CD14-positive monocyte (primary cell): ENCODE measurements at regions not wholly inside any gene's neighbourhood (a gene's known extent, or its start where the extent isn't known, plus 50 kb on each side); places are given as distances from the start of the nearest gene placed in this dataset. TPM values are rescaled to one million over a fixed set of nuclear protein-coding genes. Genes with fewer than 3 reads are reported as not detected.

ENCODE experiments used
- DNase-seq, 3 donors: peaks; one replicate each; pipeline ENCODE4 v3.0.0-alpha.2; 2011 to 2022
- H2AFZ ChIP-seq: 2 replicates; pipeline ENCODE4 v1.6.0; 2012; ENCODE audit warnings: mild to moderate bottlenecking, low read depth, low read length, inconsistent platforms; ENCODE audit not compliant: insufficient read depth, poor library complexity, severe bottlenecking
- H3K27ac ChIP-seq, 2 donors: 1 replicate in 1 of 2; 2 replicates in 1 of 2; pipeline ENCODE4 v1.5.1; 2012 to 2013; ENCODE audit warnings: low read length in 2 of 2, control low read depth in 1 of 2, inconsistent platforms in 1 of 2, low read depth in 1 of 2, mild to moderate bottlenecking in 1 of 2
- H3K27me3 ChIP-seq, 2 donors: one replicate each; pipeline versions ENCODE4 v1.6.0 to v1.6.1; 2011 to 2013; ENCODE audit warnings: low read length in 2 of 2; ENCODE audit not compliant: control insufficient read depth in 2 of 2, insufficient read depth in 2 of 2
- H3K36me3 ChIP-seq, 2 donors: replicated peaks in 1 of 2; 1 replicate in 1 of 2; 2 replicates in 1 of 2; pipeline versions ENCODE4 v1.5.1 to v1.6.1; 2012 to 2013; ENCODE audit warnings: low read length in 2 of 2, control low read depth in 1 of 2, inconsistent platforms in 1 of 2, mild to moderate bottlenecking in 1 of 2; ENCODE audit not compliant: insufficient read depth in 2 of 2, control insufficient read depth in 1 of 2
- H3K4me1 ChIP-seq, 2 donors: 1 replicate in 1 of 2; 2 replicates in 1 of 2; pipeline versions ENCODE4 v1.5.1 to v1.6.1; 2012 to 2013; ENCODE audit warnings: low read length in 2 of 2, control low read depth in 1 of 2, inconsistent platforms in 1 of 2, mild to moderate bottlenecking in 1 of 2, moderate library complexity in 1 of 2; ENCODE audit not compliant: insufficient read depth in 2 of 2, control insufficient read depth in 1 of 2
- H3K4me2 ChIP-seq: replicated peaks from 2 replicates; pipeline ENCODE3; 2012; ENCODE audit warnings: low read length, moderate library complexity, mild to moderate bottlenecking; ENCODE audit not compliant: poor library complexity, severe bottlenecking; ENCODE audit errors: extremely low read depth
- H3K4me3 ChIP-seq, 3 experiments: fragments of 200-600 bp in 1 of 3; sonication (generic) in 1 of 3; replicated peaks in 1 of 3; 1 replicate in 2 of 3; 2 replicates in 1 of 3; pipeline ENCODE4 v1.5.1; 2011 to 2013; ENCODE audit warnings: low read length in 3 of 3, mild to moderate bottlenecking in 3 of 3, control low read depth in 2 of 3, low read depth in 2 of 3, inconsistent platforms in 1 of 3, moderate library complexity in 1 of 3
- H3K79me2 ChIP-seq: 2 replicates; pipeline ENCODE4 v1.6.0; 2012; ENCODE audit warnings: mild to moderate bottlenecking, control low read depth, inconsistent platforms, low read length, moderate library complexity; ENCODE audit not compliant: insufficient read depth
- H3K9ac ChIP-seq: 2 replicates; pipeline ENCODE4 v1.6.0; 2017; ENCODE audit warnings: low read length, mild to moderate bottlenecking; ENCODE audit not compliant: insufficient read depth, poor library complexity, severe bottlenecking
- H3K9me3 ChIP-seq, 2 donors: replicated peaks in 1 of 2; 1 replicate in 1 of 2; 2 replicates in 1 of 2; pipeline versions ENCODE4 v1.5.1 to v1.6.1; 2012 to 2013; ENCODE audit warnings: low read length in 2 of 2, control low read depth in 1 of 2; ENCODE audit not compliant: control insufficient read depth in 1 of 2, insufficient read depth in 1 of 2
- H4K20me1 ChIP-seq: 2 replicates; pipeline ENCODE4 v1.6.0; 2012; ENCODE audit warnings: mild to moderate bottlenecking, low read length, control low read depth, moderate library complexity; ENCODE audit not compliant: insufficient read depth
- H3K27ac Mint-ChIP-seq, 7 donors: one replicate each; pipeline ENCODE4 v1.8.0; 2020; ENCODE audit warnings: mild to moderate bottlenecking in 7 of 7, mixed read lengths in 7 of 7, moderate library complexity in 6 of 7, inconsistent platforms in 2 of 7
- H3K27me3 Mint-ChIP-seq, 3 donors: one replicate each; pipeline ENCODE4 v1.8.0; 2021 to 2022; ENCODE audit warnings: low read depth in 3 of 3, mild to moderate bottlenecking in 3 of 3, mixed read lengths in 3 of 3, moderate library complexity in 3 of 3, inconsistent platforms in 1 of 3
- H3K36me3 Mint-ChIP-seq, 2 donors: one replicate each; pipeline ENCODE4 v1.8.0; 2020; ENCODE audit warnings: mixed read lengths in 2 of 2, inconsistent platforms in 1 of 2, mild to moderate bottlenecking in 1 of 2
- H3K4me1 Mint-ChIP-seq: one replicate; pipeline ENCODE4 v1.8.0; 2020; ENCODE audit warnings: mild to moderate bottlenecking, mixed read lengths
- H3K4me3 Mint-ChIP-seq, 2 donors: one replicate each; pipeline ENCODE4 v1.8.0; 2020; ENCODE audit warnings: mild to moderate bottlenecking in 2 of 2, mixed read lengths in 2 of 2, moderate library complexity in 1 of 2
- H3K9me3 Mint-ChIP-seq, 7 donors: one replicate each; pipeline ENCODE4 v1.8.0; 2020 to 2022; ENCODE audit warnings: mixed read lengths in 7 of 7, mild to moderate bottlenecking in 6 of 7, moderate library complexity in 6 of 7, inconsistent platforms in 2 of 7
- CTCF ChIP-seq: fragments of 200-600 bp; IDR thresholded peaks from one replicate; pipeline ENCODE4 v1.8.0; 2022; ENCODE audit warnings: antibody characterized with exemption, mild to moderate bottlenecking
- WGBS: methylation state at CpG from one replicate; pipeline ENCODE4 v1.1.5; 2013; ENCODE audit warnings: missing lambda C conversion rate; ENCODE audit not compliant: insufficient coverage; 5-methylcytosine and 5-hydroxymethylcytosine counted together
- intact Hi-C, 2 donors: fragments of 100-400 bp; cut with micrococcal nuclease; formaldehyde crosslinking; loops; one replicate each; pipeline versions ENCODE4 v1.15.0 to v1.15.1; 2023
- small RNA-seq: library from RNA; depleted of rRNA; stranded (forward); fragments of <200 nt; gene quantifications from one replicate; pipeline ENCODE3, GENCODE V24; 2012; ENCODE audit warnings: low read depth; ENCODE audit not compliant: insufficient read length

- no peaks in the 10 kb centered on the region for H3K36me3 Mint-ChIP-seq
- peak in 1 of 3 donors; percentile 4 for DNase-seq
- Histone ChIP-seq H3K79me2 (no peaks in the 10 kb centered on the region), H3K27ac (no peak overlapping the region), H3K9ac (no peak overlapping the region), H3K4me2 (no peak overlapping the region), H3K4me1 (peaks cover 6 to 7% of the 10 kb centered on the region in 2 donors), H3K36me3 (no peaks in the 10 kb centered on the region), H2AFZ (no peak overlapping the region), H4K20me1 (no peaks in the 10 kb centered on the region), H3K27me3 (no peaks in the 10 kb centered on the region), H3K9me3 (no peaks in the 10 kb centered on the region), H3K4me3 (no peak overlapping the region)
- TF ChIP-seq CTCF, result no peak
- peaks cover 0 to 3% (median 1%) of the 10 kb centered on the region in 3 donors for H3K27me3 Mint-ChIP-seq
- no CpG with 5 or more reads among the region's 4 CpGs for WGBS
- intact Hi-C loops, result loop anchor here in 1 of 2 donors (5.0 kb wide), 1 partner anchor 58 kb away; the partner anchor contains the start of gene PAPOLG
- no peak overlapping the region for H3K27ac Mint-ChIP-seq
- H3K9me3 Mint-ChIP-seq, result no peaks in the 10 kb centered on the region
- peaks cover 6% of the 10 kb centered on the region for H3K4me1 Mint-ChIP-seq
- no peak overlapping the region for H3K4me3 Mint-ChIP-seq
These were observed 56.5 kb upstream of the PAPOLG start for GRCh38 chr2:60699617-60700016.

- no peak overlapping the region for H3K4me3 Mint-ChIP-seq
- intact Hi-C loops, result loop anchor here in 1 of 2 donors (2.0 kb wide), 1 partner anchor 293 kb away; no protein-coding TSS in a partner anchor
- Histone ChIP-seq H3K4me1 (peaks cover 6 to 7% of the 10 kb centered on the region in 2 donors), H4K20me1 (no peaks in the 10 kb centered on the region), H3K79me2 (no peaks in the 10 kb centered on the region), H2AFZ (no peak overlapping the region), H3K4me2 (no peak overlapping the region), H3K9me3 (no peaks in the 10 kb centered on the region), H3K4me3 (no peak overlapping the region), H3K9ac (no peak overlapping the region), H3K27ac (no peak overlapping the region), H3K27me3 (no peaks in the 10 kb centered on the region), H3K36me3 (no peaks in the 10 kb centered on the region)
- peaks cover 0 to 1% (median 0%) of the 10 kb centered on the region in 3 donors for H3K27me3 Mint-ChIP-seq
- H3K36me3 Mint-ChIP-seq, result no peaks in the 10 kb centered on the region
- no peak for TF ChIP-seq CTCF
- peaks cover 9% of the 10 kb centered on the region for H3K4me1 Mint-ChIP-seq
- no peak for DNase-seq
- H3K9me3 Mint-ChIP-seq, result no peaks in the 10 kb centered on the region
- WGBS, result no CpG with 5 or more reads among the region's 4 CpGs
- H3K27ac Mint-ChIP-seq, result no peak overlapping the region
These were observed 50.0 kb upstream of the PAPOLG start for GRCh38 chr2:60706021-60706420.

Small RNA genes in the stretch of these regions (small RNA-seq; reads per million reads assigned to genes)
- gene RN7SL361P, result not detected
